OCI-LY1 (cell line): ENCODE measurements at regions not wholly inside any gene's neighbourhood (a gene's known extent, or its start where the extent isn't known, plus 50 kb on each side); places are given as distances from the start of the nearest gene placed in this dataset.

Experiments
- EZH2 ChIP-seq: fragments of 200-600 bp; sonication (generic), shearing (Covaris generic); IDR thresholded peaks from 2 replicates; pipeline ENCODE4 v1.8.0; 2017; ENCODE audit warnings: borderline replicate concordance, mixed run types, mild to moderate bottlenecking, antibody characterized with exemption, low read length, moderate library complexity, mixed read lengths
- TF ChIP-seq, protein P1 (sequence below): fragments of 200-600 bp; sonication (generic), shearing (Covaris generic); IDR thresholded peaks from 2 replicates; pipeline ENCODE4 v1.5.1; 2017; ENCODE audit warnings: mild to moderate bottlenecking, antibody characterized with exemption, low read length, moderate library complexity, mixed read lengths

DNA sequence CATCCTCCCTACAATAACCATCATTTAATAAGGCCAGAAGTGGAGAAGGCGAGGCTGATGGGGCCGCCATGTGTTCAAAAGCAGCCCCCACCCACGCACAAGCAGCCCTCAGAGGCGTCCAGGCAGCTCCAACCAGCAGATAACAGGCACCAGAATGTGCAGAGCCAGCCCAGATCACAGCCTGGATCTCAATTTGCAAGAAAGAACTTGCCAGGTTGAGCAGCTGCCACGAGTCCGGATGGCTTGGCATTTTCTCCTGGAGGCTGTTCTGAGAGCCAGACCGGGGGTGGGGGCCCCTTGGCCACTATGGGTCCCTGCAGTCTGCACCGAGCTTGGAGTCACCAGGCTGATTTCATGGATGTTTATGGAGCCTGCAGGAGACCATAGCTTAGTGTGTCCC lies 338.1 kb downstream of the PREX1 start:
- TF ChIP-seq, protein P1, sequence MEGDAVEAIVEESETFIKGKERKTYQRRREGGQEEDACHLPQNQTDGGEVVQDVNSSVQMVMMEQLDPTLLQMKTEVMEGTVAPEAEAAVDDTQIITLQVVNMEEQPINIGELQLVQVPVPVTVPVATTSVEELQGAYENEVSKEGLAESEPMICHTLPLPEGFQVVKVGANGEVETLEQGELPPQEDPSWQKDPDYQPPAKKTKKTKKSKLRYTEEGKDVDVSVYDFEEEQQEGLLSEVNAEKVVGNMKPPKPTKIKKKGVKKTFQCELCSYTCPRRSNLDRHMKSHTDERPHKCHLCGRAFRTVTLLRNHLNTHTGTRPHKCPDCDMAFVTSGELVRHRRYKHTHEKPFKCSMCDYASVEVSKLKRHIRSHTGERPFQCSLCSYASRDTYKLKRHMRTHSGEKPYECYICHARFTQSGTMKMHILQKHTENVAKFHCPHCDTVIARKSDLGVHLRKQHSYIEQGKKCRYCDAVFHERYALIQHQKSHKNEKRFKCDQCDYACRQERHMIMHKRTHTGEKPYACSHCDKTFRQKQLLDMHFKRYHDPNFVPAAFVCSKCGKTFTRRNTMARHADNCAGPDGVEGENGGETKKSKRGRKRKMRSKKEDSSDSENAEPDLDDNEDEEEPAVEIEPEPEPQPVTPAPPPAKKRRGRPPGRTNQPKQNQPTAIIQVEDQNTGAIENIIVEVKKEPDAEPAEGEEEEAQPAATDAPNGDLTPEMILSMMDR: no peak
- no peak for TF ChIP-seq EZH2
